SU-DHL-6 (cell line): ENCODE measurements at regions not wholly inside any gene's neighbourhood (a gene's known extent, or its start where the extent isn't known, plus 50 kb on each side); places are given as distances from the start of the nearest gene placed in this dataset.
"Not testable (repeated sequence)": the region's sequence is repeated elsewhere in the genome, so short reads cannot be mapped to it uniquely, and the experiment has no call there.

ENCODE experiments used
- H2AFZ ChIP-seq: fragments of 200-600 bp; sonication (generic); 2 replicates; pipeline ENCODE4 v1.6.1; 2014; ENCODE audit warnings: low read depth, mild to moderate bottlenecking, moderate library complexity, mixed read lengths, antibody characterized with exemption, low read length; ENCODE audit not compliant: severe bottlenecking
- H3F3A ChIP-seq: fragments of 200-600 bp; shearing (Covaris generic); 2 replicates; pipeline ENCODE4 v1.6.0; 2016; ENCODE audit warnings: antibody characterized with exemption, mild to moderate bottlenecking; ENCODE audit not compliant: insufficient read depth
- H3K27ac ChIP-seq: fragments of 200-600 bp; sonication (generic); 2 replicates; pipeline ENCODE4 v1.5.1; 2016; ENCODE audit warnings: low read depth, mild to moderate bottlenecking, low read length, moderate library complexity, mixed read lengths
- H3K27me3 ChIP-seq: fragments of 200-600 bp; sonication (generic), shearing (Covaris generic); 2 replicates; pipeline ENCODE4 v1.6.0; 2014; ENCODE audit warnings: mild to moderate bottlenecking, low read length
- H3K36me3 ChIP-seq: fragments of 200-600 bp; sonication (generic); 2 replicates; pipeline ENCODE4 v1.6.1; 2014; ENCODE audit warnings: mild to moderate bottlenecking, low read length, mixed read lengths
- H3K4me2 ChIP-seq: fragments of 300-600, 200-600 bp; shearing (Covaris generic), sonication (generic); 2 replicates; pipeline ENCODE4 v1.6.0; 2014; ENCODE audit warnings: low read length, low read depth, mild to moderate bottlenecking; ENCODE audit not compliant: poor library complexity, severe bottlenecking
- H3K4me3 ChIP-seq: fragments of 200-600 bp; sonication (generic); 2 replicates; pipeline ENCODE4 v1.5.1; 2014; ENCODE audit warnings: antibody characterized with exemption, low read length, mild to moderate bottlenecking, mixed read lengths; ENCODE audit not compliant: insufficient read depth, poor library complexity, severe bottlenecking
- H3K79me2 ChIP-seq: fragments of 200-600 bp; sonication (generic); 2 replicates; pipeline ENCODE4 v1.6.1; 2014; ENCODE audit warnings: mild to moderate bottlenecking, low read length, moderate library complexity; ENCODE audit not compliant: insufficient read depth
- H3K9ac ChIP-seq: fragments of 200-600 bp; sonication (generic); 2 replicates; pipeline ENCODE4 v1.7.0; 2014; ENCODE audit warnings: mild to moderate bottlenecking, low read length
- H3K9me2 ChIP-seq: fragments of 200-600 bp; sonication (generic); replicated peaks from 2 replicates; pipeline ENCODE4 v1.6.1; 2014; ENCODE audit warnings: low read length; ENCODE audit not compliant: insufficient read depth
- H3K9me3 ChIP-seq: fragments of 200-600 bp; sonication (generic); 2 replicates; pipeline ENCODE4 v1.6.1; 2014; ENCODE audit warnings: low read length, mixed read lengths; ENCODE audit not compliant: insufficient read depth
- H4K20me1 ChIP-seq: fragments of 200-600 bp; sonication (generic); 2 replicates; pipeline ENCODE4 v1.6.1; 2014; ENCODE audit warnings: low read depth, mild to moderate bottlenecking, antibody characterized with exemption, low read length, moderate library complexity, mixed read lengths
- EZH2phosphoT487 ChIP-seq: fragments of 200-600 bp; sonication (generic), shearing (Covaris generic); conservative IDR thresholded peaks from 2 replicates; pipeline ENCODE4 v1.6.1; 2018; ENCODE audit warnings: mild to moderate bottlenecking, antibody characterized with exemption, low read length, moderate library complexity, mixed read lengths
- TF ChIP-seq, protein P1 (sequence below): fragments of 200-600 bp; sonication (generic); IDR thresholded peaks from one replicate; pipeline ENCODE4 v1.5.1; 2017; ENCODE audit warnings: antibody characterized with exemption, mild to moderate bottlenecking, low read length, moderate library complexity; ENCODE audit not compliant: insufficient read depth, poor library complexity, severe bottlenecking

DNA sequence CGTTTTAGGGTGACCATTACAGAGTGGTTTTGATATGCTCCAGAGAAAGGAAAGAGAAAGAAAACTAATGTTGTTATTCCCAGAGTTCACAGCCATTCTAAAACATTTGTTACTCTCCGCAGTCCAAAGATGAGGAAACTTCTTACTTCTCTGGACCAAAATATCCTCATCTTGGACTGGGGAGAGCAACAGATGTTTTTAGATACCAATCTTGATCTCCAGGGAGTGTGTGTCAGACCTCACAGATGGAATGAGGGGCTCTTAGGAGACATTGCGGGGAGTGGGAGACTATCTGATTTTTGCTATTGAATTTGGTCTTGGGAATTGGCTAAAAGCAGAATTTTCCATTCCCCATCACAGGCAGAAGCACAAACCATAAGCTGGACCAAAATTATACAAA, 110.8 kb downstream of the TNFAIP3 start:
- TF ChIP-seq, protein P1, sequence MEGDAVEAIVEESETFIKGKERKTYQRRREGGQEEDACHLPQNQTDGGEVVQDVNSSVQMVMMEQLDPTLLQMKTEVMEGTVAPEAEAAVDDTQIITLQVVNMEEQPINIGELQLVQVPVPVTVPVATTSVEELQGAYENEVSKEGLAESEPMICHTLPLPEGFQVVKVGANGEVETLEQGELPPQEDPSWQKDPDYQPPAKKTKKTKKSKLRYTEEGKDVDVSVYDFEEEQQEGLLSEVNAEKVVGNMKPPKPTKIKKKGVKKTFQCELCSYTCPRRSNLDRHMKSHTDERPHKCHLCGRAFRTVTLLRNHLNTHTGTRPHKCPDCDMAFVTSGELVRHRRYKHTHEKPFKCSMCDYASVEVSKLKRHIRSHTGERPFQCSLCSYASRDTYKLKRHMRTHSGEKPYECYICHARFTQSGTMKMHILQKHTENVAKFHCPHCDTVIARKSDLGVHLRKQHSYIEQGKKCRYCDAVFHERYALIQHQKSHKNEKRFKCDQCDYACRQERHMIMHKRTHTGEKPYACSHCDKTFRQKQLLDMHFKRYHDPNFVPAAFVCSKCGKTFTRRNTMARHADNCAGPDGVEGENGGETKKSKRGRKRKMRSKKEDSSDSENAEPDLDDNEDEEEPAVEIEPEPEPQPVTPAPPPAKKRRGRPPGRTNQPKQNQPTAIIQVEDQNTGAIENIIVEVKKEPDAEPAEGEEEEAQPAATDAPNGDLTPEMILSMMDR, result no peak
- TF ChIP-seq EZH2phosphoT487, result no peak
- Histone ChIP-seq H2AFZ (no peak overlapping the region), H3K4me2 (no peak overlapping the region), H3K27ac (no peak overlapping the region), H3K9me2 (no peaks in the 10 kb centered on the region), H3K79me2 (no peaks in the 10 kb centered on the region), H3K9me3 (no peaks in the 10 kb centered on the region), H3K4me3 (no peak overlapping the region), H3K9ac (no peak overlapping the region), H3F3A (no peaks in the 10 kb centered on the region), H3K36me3 (no peaks in the 10 kb centered on the region), H3K27me3 (no peaks in the 10 kb centered on the region), H4K20me1 (no peaks in the 10 kb centered on the region)

DNA sequence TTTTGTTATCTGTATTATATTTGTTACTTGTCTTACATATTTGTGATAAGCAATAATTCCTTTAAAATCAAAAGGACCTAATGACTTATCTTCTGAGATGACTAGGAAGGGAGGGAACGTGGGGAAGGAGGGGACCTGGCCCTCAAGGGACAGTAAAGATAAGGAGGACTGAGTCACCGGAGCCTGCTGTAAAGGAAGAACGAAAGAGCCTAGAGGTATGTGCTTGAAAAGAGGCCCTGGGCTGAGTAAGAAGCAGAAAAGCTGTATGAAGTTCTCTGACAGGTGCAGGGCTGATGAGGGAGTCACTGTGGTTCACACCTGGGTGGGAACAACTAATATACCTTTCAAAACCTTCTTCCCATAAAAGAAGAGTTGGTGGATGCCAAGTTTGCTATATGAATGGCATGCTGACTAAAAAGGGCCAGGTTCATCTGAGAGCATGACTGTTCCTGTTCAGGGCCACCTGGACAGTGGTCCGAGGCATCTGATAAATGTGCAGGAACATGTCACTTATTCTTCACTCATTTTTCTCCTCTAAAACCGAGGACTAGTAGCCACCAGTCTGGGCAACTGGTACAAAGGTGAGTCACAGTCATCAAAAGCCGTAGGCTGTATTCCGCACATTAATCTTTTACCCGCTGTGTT, 111.3 kb downstream of the TNFAIP3 start:
- TF ChIP-seq EZH2phosphoT487, result no peak
- TF ChIP-seq, protein P1, result no peak
- Histone ChIP-seq H3K4me3 (no peak overlapping the region), H3K27ac (no peak overlapping the region), H3K36me3 (no peaks in the 10 kb centered on the region), H3K9me2 (no peaks in the 10 kb centered on the region), H3F3A (no peaks in the 10 kb centered on the region), H3K27me3 (no peaks in the 10 kb centered on the region), H3K9me3 (no peaks in the 10 kb centered on the region), H4K20me1 (no peaks in the 10 kb centered on the region), H3K79me2 (no peaks in the 10 kb centered on the region), H3K4me2 (no peak overlapping the region), H3K9ac (no peak overlapping the region), H2AFZ (no peak overlapping the region)

DNA sequence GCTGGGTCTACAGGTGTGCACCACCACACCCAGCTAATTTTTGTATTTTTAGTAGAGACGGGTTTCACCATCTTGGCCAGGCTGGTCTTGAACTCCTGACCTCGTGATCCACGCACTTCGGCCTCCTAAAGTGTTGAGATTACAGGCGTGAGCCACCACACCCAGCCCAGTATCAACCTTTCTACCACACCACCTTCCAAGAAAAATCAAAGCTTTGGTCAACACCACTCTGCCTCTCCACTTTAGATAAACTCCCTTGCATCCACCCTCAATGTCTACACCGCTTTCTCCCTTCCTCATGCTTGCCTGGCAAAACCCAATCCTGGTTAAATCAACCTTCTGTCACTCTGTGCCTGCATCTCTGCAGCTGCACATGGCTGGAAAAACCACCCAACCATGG, 112.2 kb downstream of the TNFAIP3 start:
- H3K4me2 ChIP-seq, H3K36me3 ChIP-seq: not testable (repeated sequence)

DNA sequence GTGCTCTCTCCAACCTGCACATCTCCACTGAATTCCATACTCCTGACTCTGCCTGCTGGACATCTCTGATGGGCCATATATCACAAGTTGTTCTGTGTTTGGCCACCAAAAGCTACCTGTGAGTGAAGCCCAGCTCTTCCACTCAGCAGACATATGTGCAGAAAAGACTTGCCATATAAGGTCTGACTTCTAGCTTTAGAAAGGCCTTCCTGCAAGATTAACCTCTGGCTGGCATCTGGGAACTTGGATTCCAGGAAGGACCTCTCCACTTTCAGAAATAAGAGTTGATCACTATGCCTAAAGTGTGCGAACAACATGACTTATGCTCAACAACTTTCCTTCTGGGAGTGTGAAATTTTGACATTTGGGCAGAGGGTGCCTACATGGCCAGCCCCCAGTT, 113.7 kb downstream of the TNFAIP3 start:
- no peak overlapping the region for H2AFZ ChIP-seq
- no peaks in the 10 kb centered on the region for H3K79me2 ChIP-seq
- H3K4me3 ChIP-seq, result no peak overlapping the region
- H4K20me1 ChIP-seq, result no peaks in the 10 kb centered on the region
- TF ChIP-seq EZH2phosphoT487, result no peak
- TF ChIP-seq, protein P1, result no peak
- no peaks in the 10 kb centered on the region for H3F3A ChIP-seq
- no peak overlapping the region for H3K9ac ChIP-seq
- H3K9me3 ChIP-seq, result no peaks in the 10 kb centered on the region
- no peak overlapping the region for H3K4me2 ChIP-seq
- no peaks in the 10 kb centered on the region for H3K36me3 ChIP-seq
- no peaks in the 10 kb centered on the region for H3K9me2 ChIP-seq
- no peaks in the 10 kb centered on the region for H3K27me3 ChIP-seq
- H3K27ac ChIP-seq, result no peak overlapping the region

More for the DNA sequence above, 112.2 kb downstream of the TNFAIP3 start:
- H3K9me3 ChIP-seq, H3K27ac ChIP-seq, H3K4me3 ChIP-seq, H3K9ac ChIP-seq, H2AFZ ChIP-seq, H3F3A ChIP-seq, H3K9me2 ChIP-seq, H3K79me2 ChIP-seq, H4K20me1 ChIP-seq, H3K27me3 ChIP-seq: not testable (repeated sequence)
